LoVo (cell line): ENCODE measurements at regions not wholly inside any gene's neighbourhood (a gene's known extent, or its start where the extent isn't known, plus 50 kb on each side); places are given as distances from the start of the nearest gene placed in this dataset.

Experiments
- DNase-seq: peaks from one replicate; pipeline ENCODE4 v3.0.0-alpha.2; 2016; ENCODE audit warnings: low spot score

DNA sequence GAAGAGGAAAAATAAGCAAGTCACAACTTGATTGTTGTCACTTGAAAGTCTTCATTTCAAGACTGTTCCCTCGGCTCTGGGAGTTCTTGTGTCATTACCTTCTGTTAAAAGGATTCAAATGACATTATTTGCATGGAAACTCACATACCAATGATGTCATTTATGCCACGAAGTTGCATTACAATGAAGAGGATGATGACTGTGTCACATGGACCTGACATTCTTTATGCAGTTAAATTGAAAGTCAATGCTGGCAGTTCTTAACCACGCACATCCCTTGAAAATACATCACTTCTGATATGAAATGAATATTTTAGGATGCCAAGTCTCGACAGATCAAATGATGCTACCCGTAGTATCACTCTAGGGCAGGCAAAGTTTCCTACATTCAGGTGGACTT lies 1069.5 kb downstream of the VRK1 start:
- no peak for DNase-seq

DNA sequence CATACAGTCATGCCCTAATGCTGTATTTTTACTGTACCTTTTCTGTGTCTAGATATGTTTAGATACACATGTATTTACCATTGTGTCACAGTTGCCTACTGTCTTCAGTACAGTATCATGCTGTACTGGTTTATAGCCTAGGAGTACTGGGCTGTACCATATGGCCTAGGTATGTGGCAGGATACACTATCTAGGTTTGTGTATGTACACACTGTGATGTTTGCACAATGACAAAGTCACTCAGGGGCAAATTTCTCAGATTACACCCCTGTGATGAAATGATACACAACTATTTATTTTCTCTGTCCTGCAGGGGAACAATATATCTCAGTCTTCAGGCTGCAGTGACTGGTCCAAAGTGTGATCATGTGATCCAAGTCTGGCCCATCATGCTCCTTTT lies 1076.1 kb downstream of the VRK1 start:
- DNase-seq, result no peak

DNA sequence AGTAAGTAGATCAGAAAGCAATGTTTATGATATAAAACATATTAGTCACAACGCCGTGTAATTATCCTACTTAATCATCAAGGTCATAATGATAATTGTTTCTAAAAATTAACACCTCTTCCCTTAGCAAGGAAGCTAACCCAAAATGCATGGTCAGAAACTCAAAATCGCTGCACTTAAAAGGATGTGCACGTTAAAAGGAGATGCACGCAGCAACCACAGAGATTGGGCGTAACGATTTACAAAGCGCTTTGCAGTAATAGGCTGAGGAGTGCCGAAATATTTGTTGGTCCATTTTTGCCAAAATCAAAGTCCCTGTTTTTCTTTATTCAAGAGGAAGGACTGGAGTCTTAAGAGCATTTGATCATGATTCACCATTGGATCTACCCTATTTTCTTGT lies 1077.2 kb downstream of the VRK1 start:
- DNase-seq, result no peak

DNA sequence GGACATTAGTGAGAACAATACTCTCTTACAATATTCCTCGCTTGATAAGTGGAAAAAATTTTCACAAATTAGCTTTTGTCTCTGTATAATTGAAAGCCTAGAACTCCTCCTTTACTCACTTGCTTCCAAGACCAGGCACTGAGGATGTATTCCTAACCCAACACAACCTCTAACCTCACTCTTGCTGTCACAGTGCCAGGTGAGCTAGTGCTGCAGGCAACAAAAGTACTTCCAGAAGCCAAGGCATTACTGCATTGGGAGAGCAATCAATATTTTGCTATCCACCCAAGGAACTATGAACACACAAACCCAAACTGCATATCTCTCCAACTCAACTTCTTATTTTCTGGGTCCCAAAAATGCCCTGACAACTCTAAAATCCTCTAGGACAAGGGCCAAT lies 1081.0 kb downstream of the VRK1 start:
- DNase-seq, result no peak

DNA sequence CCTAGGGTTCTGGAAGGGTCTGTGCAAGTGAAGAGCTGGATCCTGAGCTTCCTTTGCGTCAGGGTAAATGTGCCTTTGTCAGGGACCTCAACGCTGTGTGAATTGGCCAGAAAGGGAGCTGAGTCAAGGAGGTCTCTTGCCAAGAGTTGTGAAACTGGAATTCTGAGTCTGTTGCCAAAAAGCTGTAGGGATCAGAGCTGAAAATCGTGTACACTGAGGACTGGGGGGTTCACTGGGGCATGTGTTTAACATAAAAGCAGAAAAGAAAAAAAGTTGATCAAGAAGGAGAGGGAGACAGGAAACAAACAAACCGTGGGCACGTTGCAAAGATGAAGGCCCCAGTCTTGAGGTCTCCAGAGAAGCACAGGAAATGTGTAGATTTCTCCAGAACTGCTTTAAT lies 1081.5 kb downstream of the VRK1 start:
- DNase-seq, result no peak

DNA sequence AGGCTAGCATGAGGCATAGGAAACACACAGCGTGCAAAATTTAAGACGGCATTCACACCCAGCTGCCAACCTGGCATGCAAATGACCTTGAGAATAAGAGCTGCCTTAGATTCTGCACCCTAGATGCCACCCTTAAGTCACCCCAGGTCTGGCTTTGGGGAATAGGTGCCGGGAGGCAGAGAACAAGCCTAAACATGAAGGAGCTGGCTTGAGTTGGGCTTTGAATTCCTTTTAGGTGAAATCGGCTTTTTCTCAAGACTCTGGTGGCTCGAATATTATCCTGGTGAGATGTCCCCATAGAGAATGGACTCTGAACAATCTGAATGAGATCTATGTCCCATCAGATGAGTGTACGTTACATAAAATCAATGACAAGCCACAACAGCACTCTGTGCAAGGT lies 1090.5 kb downstream of the VRK1 start:
- DNase-seq, result no peak

DNA sequence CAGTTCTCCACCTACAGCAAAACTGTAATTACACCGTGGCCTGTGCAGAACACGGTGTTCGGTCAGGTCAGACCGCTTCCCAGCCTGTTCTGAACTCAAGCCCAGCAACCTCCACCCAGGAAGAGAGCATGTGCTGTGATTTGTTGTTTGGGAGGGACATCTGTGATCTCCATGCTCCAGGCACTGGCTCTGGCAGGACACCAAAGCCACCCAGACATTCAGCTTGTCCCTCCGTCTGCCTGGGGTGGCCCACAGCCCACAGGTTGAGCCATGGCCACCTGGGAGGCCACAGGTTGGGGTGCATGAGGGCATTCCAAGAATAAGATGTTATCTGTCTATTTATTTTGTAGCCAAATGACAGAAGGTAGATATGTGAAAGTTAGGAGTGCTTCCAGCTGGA lies 1091.1 kb downstream of the VRK1 start:
- no peak for DNase-seq

DNA sequence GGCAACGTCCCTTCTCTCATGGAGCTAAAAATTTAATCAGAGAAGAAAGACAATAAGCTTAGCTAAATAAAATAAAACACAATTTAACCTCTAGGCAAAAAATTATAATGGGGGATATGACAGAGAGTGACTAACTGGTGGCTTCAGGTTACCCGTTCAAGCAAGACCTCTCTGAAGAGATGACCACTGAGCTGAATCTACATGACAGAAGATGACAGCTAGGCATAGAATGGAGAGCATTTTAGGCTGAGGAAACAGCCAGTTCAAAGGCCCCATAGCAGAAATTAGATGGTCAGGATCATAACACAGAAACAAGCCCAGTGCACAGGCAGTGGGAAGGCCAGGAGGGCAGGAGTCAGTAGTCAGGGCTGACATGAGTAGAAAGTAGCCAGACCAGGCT lies 1094.3 kb downstream of the VRK1 start:
- no peak for DNase-seq

DNA sequence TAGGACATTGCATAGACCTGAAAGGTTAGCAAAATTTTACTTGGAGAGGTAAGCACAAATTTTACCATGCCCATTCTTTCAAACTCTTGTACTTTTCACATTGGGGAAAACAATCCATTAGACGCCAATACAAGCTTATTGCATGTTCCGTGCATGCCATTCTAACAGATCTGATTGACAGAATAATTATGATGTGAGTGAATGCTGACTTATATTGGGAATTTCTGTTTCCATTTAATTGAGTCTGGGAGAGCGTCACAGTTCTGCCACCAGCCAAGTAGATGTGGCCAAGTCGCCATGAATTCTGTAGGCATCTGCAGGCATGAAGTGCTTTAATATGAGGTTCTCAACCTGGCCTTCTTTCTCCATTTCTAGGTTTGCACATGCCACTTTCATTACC lies 1097.4 kb downstream of the VRK1 start:
- DNase-seq, result no peak

DNA sequence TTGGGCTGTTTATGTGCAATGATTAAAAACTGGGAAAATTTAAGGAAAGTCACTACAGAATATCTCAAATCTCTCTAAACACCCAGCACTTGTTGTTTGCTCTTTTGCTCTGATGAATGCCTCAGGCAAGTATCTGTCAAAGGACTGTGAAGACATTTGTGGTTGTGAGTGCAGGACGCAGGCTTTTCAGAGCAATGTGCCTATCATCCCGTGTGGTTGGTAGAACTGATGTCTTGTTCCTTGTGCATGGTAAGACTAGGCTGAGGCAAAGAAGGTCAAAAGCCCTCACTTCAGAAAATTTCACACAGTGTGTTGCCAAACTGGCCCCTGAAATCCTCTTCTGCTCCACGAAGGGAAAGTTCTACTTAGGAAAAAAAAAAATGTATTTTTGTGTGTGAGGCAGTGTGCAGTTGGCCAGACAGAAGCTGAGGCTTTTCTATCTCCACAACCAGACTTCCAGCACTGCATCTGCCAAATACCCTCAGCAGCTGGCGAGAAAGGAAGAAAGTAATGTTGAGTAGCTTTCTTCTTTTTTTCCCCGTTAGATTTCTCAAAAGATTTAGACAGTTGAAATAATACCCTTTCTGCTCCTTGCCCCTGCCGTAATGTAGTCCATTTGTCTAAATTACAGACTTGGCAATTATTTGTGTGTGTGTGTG lies 1103.1 kb downstream of the VRK1 start:
- DNase-seq, result no peak

DNA sequence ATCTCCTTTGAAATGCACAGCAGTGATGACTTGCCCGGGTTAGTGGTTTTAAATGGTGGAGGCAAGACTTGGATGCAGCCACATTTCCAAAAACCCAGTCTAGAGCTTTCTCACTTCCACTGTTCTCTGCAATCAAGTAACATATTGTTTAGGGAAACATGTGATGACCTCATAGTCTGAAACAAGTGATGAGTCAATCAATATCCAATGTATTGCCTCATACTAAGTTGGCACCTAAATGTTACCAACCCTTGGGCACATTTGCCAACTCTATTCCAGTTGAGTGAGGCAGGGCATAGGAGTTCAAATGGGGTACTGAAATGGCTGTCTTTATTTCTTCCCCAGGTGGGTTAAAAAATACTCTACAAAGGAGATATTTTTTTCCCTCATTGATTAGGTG lies 1105.4 kb downstream of the VRK1 start:
- no peak for DNase-seq

DNA sequence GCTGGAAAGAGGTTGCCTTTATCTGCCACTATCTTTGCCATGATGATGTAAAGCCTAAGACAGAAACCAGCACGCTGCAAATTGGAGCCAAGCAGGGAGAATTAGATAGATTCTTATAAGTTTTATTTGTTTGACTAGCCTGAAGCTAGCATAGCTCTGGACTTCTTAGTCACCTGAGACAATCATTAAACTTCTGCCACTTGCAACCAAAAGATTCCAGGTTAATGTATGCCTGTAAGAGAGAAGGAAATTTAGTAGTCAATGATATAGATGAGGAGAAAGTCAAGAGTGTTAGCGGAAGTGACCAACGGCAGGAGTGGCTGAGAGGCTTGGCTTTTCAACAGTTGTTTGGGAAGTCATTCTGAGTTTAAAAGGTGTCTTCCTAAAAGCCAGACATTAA lies 1106.6 kb downstream of the VRK1 start:
- no peak for DNase-seq

DNA sequence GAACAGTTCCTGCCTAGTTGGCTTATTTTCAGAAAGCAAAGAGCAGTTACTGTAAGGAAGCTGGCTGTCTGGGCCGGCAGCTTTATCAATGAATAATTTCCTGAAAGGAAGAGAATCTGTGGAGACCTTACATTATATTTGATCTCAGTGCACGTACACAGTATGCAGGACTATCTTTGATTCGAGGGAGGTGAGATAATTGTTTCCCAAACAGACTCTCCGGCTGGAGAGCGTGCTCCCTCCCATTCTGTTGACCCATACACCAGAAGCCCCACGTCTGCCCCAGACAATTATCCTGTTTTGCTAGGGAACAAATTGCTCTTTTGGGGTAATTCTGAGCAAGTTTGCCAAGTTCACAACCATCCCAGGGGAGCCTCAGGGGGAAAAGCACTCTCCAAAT lies 1115.0 kb downstream of the VRK1 start:
- DNase-seq, result no peak

DNA sequence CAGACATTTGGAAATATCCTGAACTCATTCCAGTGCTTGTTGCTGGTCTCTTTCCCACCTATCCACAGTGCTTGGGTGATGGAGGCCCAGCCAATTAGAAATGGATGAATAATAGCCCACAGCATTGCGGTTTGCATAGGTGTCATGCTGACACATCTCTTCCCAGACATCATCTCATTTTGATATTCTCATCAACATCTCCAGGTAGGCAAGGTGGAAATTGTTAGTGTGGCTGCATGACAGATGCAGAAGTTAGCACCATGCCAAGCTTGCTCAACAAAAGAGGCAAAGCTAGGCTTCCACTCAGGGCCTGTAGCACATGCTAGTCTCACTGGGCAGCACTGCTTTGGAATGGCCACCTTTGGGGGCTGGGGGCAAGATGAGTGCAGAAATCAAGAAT lies 1118.9 kb downstream of the VRK1 start:
- DNase-seq, result no peak

DNA sequence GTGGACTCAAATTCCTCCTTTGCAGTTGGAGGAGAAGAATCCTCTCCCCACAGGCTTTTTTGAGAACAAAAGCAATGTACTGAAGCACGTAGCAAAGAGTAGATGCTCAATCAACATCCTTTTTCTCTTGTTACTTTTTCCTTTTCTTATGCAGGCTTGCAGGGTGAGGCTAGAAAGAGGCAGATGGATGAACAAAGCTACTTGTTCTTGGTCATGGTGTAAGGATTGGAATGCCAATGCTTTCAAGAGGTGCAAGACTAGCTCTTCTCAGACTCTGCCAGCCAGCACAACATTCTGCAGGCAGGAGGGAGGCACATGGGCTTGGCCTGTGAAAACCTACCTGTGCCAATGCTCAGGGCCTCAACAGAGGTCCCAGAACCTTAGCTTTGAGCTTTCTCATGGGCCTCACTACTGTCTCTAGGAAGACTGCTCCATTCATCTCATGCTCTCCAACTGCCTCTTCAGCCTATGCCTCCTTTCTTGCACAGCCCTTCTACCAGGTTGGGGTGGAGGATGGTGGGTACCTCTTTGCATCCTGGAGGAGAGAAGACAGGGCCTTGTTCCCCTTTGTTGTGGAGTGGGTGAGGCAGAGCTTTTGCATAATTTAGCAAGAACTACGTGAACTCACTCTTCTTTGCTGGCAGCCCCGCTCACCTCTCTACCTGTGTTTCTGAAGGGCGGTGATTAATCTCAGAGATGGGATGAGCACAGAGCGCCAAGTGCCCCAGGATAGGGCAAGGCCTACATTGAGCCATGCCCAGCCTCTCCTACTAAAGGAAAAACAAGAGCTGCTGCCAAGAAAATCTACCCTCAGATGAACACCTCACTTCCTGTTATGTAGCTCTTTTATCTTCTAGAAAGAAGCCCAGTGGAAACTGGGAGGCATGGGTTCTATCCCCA lies 1119.7 kb downstream of the VRK1 start:
- DNase-seq, result no peak

DNA sequence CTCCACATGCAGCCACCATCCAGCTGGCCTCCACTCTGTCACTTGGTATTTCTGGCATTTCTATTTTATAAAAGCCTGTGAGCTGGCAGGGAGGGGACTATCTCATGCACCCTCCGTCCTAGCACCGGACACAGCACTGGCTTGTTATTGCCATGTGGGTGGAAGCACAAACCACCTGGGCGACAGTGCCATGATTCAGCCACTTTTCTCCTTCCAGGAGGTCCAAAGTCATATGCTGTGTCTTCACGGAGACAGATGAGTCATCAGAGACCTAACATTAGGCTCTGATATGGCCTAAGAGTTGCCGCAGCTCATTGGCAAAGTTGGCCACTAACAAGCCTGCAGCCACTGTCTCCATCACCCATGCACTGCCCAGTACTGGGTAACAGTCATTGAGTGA lies 1123.0 kb downstream of the VRK1 start:
- DNase-seq, result no peak

DNA sequence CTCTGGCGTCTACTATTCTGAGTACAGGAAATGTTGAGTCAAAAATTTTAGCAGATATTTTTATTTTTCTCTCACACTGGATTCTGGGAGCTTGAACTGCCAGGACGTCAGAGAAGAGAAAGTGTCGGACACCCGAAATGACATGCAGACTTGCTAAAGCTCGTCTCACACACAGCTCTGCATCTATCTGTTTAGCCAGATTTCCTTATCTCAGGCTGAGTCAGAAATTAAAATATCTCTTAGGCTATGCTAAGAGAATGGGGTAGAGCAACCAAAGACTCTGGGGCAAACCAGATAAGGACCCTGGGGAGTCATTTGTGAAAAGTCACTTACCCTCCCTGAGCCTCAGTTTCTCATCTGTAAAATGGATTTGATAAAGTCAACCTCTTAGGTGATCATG lies 1124.1 kb downstream of the VRK1 start:
- no peak for DNase-seq

DNA sequence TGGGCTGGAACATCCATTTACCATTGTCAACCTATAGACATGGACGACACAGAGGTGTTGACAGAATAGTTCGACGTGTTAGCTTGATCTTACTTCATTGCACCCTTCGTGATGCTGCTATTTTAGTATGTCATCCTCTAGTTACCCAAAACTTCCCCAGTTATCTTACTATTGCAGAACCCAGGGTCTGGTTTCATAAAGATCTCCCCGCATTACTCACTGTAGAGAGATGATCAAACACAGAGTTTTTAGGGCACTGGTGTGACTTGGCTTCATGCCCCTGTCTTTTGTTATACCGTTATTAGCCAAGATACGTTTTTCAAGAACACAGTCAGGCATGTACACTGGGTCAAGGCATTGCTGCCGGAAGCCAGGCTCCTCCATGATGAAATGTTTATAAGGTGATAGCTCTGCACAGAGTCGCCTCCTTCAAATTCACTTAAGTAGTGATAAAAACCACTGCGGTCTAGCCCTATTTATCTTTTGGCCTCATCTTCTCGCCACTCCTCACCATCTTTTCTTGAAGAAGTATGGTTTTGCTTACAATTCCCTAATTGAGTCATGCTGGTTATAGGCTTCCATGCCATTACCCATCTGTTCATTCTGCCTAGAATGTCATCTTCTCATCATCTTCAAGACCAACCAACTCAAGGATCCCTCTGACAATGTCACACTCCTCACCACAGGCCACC lies 1127.9 kb downstream of the VRK1 start:
- no peak for DNase-seq

DNA sequence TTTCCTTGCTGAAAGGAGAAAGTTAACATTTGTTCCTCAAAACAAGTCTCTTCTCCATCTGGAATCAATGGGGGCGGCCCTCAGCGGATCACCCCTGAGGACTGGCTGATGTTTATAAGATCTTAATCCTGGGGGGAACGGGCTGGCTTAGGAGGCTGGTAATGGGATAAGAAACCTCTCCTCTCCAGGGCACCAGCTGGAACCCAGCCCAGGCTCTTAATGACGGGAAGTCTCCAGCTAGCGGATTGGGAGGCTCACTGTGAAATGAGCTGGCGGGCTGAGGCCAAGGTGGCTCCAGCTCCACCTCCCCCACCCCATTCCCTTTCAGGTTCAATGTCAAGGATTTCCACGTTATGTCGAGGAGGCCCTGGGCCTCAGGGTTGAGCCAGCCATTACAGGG lies 1133.0 kb downstream of the VRK1 start:
- DNase-seq, result no peak

DNA sequence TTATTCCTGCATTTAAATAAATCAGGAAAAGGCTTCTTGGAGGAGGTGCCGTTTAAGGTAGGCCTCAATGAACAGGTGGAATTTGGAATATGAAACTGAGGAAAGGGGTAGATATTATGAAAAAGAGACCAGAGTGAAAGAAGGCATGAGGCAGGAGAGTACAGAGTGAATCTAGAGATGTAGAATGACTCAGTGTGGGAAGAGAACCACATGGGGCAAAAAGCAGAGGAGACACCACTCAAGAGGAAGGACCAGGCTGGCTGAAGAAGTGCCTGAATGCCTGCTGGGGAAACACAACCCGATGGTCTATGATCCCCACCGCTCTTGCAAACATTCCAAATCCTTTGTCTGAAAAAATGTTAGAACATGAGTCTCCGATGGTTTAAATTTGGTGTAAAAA lies 1134.1 kb downstream of the VRK1 start:
- DNase-seq, result no peak

DNA sequence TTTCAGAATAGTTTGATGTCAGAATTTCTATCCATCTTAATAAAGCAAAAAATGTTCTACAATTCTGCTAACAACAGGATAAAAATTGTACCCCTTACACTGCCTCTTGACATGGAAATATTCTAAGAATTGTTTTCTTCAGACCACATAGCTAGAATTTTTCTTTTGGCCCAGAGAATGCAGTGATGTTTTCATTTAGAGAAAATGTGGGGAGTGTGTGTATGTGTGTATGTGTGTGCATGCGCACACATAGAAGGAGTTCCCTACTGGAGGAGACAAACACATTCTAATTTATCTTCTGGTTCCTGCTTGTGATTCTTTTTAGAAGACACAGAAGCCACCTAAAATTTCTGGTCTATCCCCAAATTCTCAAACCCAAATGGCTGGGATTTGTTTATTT lies 1145.7 kb downstream of the VRK1 start:
- DNase-seq, result no peak

DNA sequence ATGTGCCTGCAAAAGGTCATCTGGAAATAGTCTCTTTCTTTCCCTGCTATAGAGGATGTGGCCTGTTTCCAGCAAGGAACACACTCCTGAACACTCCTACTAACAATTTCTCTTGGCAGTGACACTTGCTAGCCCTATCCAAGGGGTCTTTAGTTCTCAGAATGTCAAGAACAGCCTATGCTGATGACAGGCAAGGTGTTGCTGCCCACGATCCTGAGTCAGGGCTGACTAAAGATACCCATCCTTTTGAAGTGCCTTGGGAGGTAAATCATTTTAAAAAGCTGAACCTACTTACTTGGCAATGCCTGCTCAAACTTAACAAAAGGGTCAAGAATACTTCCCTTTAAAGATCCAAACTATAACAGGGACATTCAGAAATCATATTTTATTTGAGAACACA lies 1146.4 kb downstream of the VRK1 start:
- no peak for DNase-seq

DNA sequence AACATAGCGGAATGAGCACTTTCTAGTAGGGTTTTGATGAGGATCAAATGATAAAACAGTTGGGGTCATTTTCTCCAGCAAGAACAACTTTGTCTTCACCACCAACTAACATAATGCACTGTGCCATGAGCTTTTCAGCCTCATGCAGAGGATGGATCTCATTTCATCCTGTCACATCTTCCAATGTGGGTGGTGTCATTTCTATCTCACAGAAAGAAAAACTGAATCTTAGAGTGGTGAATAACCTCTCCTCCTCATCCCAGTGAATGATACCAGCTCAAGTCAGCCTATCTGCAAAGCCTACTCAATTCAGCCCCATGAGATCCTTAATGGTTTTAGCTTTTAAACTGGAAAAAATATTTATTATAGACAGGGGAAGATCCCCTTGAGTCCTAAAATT lies 1147.2 kb downstream of the VRK1 start:
- DNase-seq, result no peak
